Spleen (tissue), 11 donors: ENCODE measurements at regions not wholly inside any gene's neighbourhood (a gene's known extent, or its start where the extent isn't known, plus 50 kb on each side); places are given as distances from the start of the nearest gene placed in this dataset.

Experiments used
- DNase-seq: peaks from one replicate; pipeline ENCODE4 v3.0.0-alpha.2; 2020
- H3K27ac ChIP-seq, 8 donors: fragments of 200-600 bp; sonication (generic) in 7 of 8; 1 replicate in 4 of 8; 2 replicates in 4 of 8; pipeline versions ENCODE4 v1.5.0 to v1.8.0; 2016 to 2021; ENCODE audit warnings: inconsistent platforms in 4 of 8, mild to moderate bottlenecking in 4 of 8, moderate library complexity in 1 of 8
- H3K27me3 ChIP-seq, 7 donors: fragments of 200-600 bp; sonication (generic) in 6 of 7; replicated peaks in 1 of 7; 1 replicate in 4 of 7; 2 replicates in 3 of 7; pipeline versions ENCODE4 v1.5.0 to v1.8.0; 2016 to 2021; ENCODE audit warnings: inconsistent platforms in 3 of 7, mild to moderate bottlenecking in 1 of 7
- H3K36me3 ChIP-seq, 6 donors: fragments of 200-600 bp; sonication (generic) in 5 of 6; 1 replicate in 4 of 6; 2 replicates in 2 of 6; pipeline versions ENCODE4 v1.5.0 to v1.8.0; 2016 to 2021; ENCODE audit warnings: inconsistent platforms in 2 of 6
- H3K4me1 ChIP-seq, 6 donors: fragments of 200-600 bp; sonication (generic) in 5 of 6; 1 replicate in 3 of 6; 2 replicates in 3 of 6; pipeline versions ENCODE4 v1.5.0 to v1.8.0; 2016 to 2021; ENCODE audit warnings: inconsistent platforms in 3 of 6
- H3K4me3 ChIP-seq, 8 donors: fragments of 200-600 bp; sonication (generic) in 7 of 8; 1 replicate in 4 of 8; 2 replicates in 4 of 8; pipeline versions ENCODE4 v1.5.0 to v1.8.0; 2016 to 2021; ENCODE audit warnings: inconsistent platforms in 4 of 8, mild to moderate bottlenecking in 4 of 8, moderate library complexity in 2 of 8
- H3K9me3 ChIP-seq, 8 donors: fragments of 200-600 bp; sonication (generic) in 7 of 8; 1 replicate in 4 of 8; 2 replicates in 4 of 8; pipeline versions ENCODE4 v1.5.0 to v1.8.0; 2016 to 2021; ENCODE audit warnings: inconsistent platforms in 4 of 8
- CTCF ChIP-seq, 11 experiments: fragments of 200-600 bp in 7 of 11; fragments of 450-650 bp in 4 of 11; sonication (generic) in 4 of 11; IDR thresholded peaks in 8 of 11; conservative IDR thresholded peaks in 3 of 11; 1 replicate in 7 of 11; 2 replicates in 4 of 11; pipeline versions ENCODE4 v1.4.0 to v1.8.0; 2016 to 2021; ENCODE audit warnings: antibody characterized with exemption in 11 of 11, inconsistent platforms in 4 of 11, mild to moderate bottlenecking in 1 of 11
- POLR2A ChIP-seq, 3 donors: fragments of 450-650 bp; IDR thresholded peaks; one replicate each; pipeline ENCODE4 v1.5.1; 2017; ENCODE audit warnings: antibody characterized with exemption in 3 of 3, mild to moderate bottlenecking in 1 of 3
- POLR2AphosphoS5 ChIP-seq, 3 donors: sonication (generic); formaldehyde crosslinking; IDR thresholded peaks; one replicate each; pipeline ENCODE4 v1.5.1; 2017; ENCODE audit warnings: antibody characterized with exemption in 3 of 3
- WGBS, 5 donors: extraction: QIAGEN DNeasy Blood & Tissue Kit in 3 of 5; methylation state at CpG; one replicate each; pipeline versions ENCODE4 v1.1.5 to v1.1.7; 2013 to 2018; 5-methylcytosine and 5-hydroxymethylcytosine counted together
- intact Hi-C: fragments of 100-400 bp; cut with DNase I; formaldehyde crosslinking; loops from one replicate; pipeline ENCODE4 v1.15.0; 2023; ENCODE audit warnings: low total_unique reads
- donor health status: healthy with polysubstance abuse.
- donor health status: DM: no; HTN: no; CAD: no; lungs with moderate emphysema.
- donor health status: DM: no; HTN: no; CAD: no.
- donor health status: Bipolar disorder and iron deficiency.
- donor health status: healthy.
- donor health status: DM: no; HTN: no; CAD: no.
- donor health status: DM: yes; HTN: yes; CAD: no.

- Histone ChIP-seq H3K27ac (no peak overlapping the region), H3K36me3 (no peaks in the 10 kb centered on the region), H3K27me3 (peaks cover 0 to 35% (median 0%) of the 10 kb centered on the region in 7 donors), H3K4me1 (no peaks in the 10 kb centered on the region), H3K4me3 (no peak overlapping the region), H3K9me3 (peaks cover 0 to 6% (median under 1%) of the 10 kb centered on the region in 8 donors)
- no peak for DNase-seq
- TF ChIP-seq CTCF (IDR thresholded peaks at IDR 0.05 in 8 of 11, conservative IDR thresholded peaks at IDR 0.05 in 3 of 11), result no peak
- intact Hi-C loops, result no loop called here
- 79 to 84% (median 80%) methylated on average over 10 to 11 of the region's 11 CpGs for WGBS, 5 donors
Observed at GRCh38 chr19:32165141-32165540, 180.3 kb upstream of the ZNF507 start.

DNA sequence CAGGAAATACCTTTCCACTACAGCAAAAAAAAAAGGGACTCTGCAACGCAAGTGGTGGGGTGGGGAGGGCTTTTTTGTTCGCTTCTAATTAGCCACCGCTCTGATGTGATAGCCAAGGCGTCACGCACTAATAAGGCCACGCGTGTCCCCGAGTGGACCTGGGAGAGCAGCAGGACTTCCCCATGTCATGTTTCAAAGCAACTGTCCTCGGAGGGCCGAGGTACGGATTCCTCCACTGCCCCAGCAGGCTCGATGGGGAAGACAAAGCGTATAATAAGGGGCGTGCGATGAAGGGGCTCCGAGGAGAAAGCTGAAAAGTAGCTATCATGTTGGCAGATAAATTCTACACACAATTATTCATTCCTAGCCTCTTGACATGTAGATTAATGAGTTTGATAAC lies 179.7 kb upstream of the ZNF507 start:
- no peak for DNase-seq
- 72 to 83% (median 79%) methylated on average over 16 of the region's 16 CpGs for WGBS, 5 donors
- TF ChIP-seq POLR2AphosphoS5 (IDR thresholded peaks at IDR 0.05), result no peak
- TF ChIP-seq POLR2A (IDR thresholded peaks at IDR 0.05), result no peak
- no peak for TF ChIP-seq CTCF (IDR thresholded peaks at IDR 0.05 in 8 of 11, conservative IDR thresholded peaks at IDR 0.05 in 3 of 11)
- Histone ChIP-seq H3K9me3 (peaks cover 0 to 5% (median 0%) of the 10 kb centered on the region in 8 donors), H3K4me3 (no peak overlapping the region), H3K4me1 (no peaks in the 10 kb centered on the region), H3K27ac (no peak overlapping the region), H3K36me3 (no peaks in the 10 kb centered on the region), H3K27me3 (peaks cover 0 to 35% (median 0%) of the 10 kb centered on the region in 7 donors)
- intact Hi-C loops, result no loop called here

DNA sequence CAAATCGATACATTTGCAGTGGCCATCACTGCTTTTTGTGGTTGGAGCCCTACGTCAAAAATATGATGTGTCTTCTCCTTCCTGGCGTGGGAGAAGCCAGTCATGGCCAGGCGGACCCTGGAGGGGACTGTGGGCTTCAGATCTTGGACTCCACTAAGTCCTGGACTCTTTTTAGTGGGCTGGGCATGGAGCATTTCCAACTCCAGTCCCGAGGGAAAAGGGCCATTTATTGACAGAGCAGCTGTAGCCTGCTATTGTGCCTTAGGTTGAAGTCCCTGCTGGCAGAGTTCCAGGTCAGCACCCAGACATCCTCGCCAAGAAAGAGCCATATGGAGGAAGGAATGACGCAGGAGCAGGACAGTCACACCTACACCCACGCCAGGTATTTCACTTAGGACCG lies 179.2 kb upstream of the ZNF507 start:
- no peaks in the 10 kb centered on the region for H3K4me1 ChIP-seq
- peaks cover 0 to 2% (median 0%) of the 10 kb centered on the region in 8 donors for H3K9me3 ChIP-seq
- H3K36me3 ChIP-seq, result no peaks in the 10 kb centered on the region
- H3K4me3 ChIP-seq, result no peak overlapping the region
- peaks cover 0 to 35% (median 0%) of the 10 kb centered on the region in 7 donors for H3K27me3 ChIP-seq
- DNase-seq, result no peak
- no peak overlapping the region for H3K27ac ChIP-seq
- intact Hi-C loops, result no loop called here
- TF ChIP-seq POLR2A (IDR thresholded peaks at IDR 0.05) (no peak), CTCF (IDR thresholded peaks at IDR 0.05 in 8 of 11, conservative IDR thresholded peaks at IDR 0.05 in 3 of 11) (no peak), POLR2AphosphoS5 (IDR thresholded peaks at IDR 0.05) (no peak)
- WGBS, 5 donors, result 72 to 77% (median 74%) methylated on average over 9 of the region's 9 CpGs

GRCh38 chr19:32168111-32168510 lies 177.3 kb upstream of the ZNF507 start:
- DNase-seq, result no peak
- Histone ChIP-seq H3K27ac (no peak overlapping the region), H3K9me3 (no peaks in the 10 kb centered on the region), H3K27me3 (peaks cover 0 to 35% (median 0%) of the 10 kb centered on the region in 7 donors), H3K4me1 (no peaks in the 10 kb centered on the region), H3K4me3 (no peak overlapping the region), H3K36me3 (no peaks in the 10 kb centered on the region)
- TF ChIP-seq CTCF (IDR thresholded peaks at IDR 0.05 in 8 of 11, conservative IDR thresholded peaks at IDR 0.05 in 3 of 11) (no peak), POLR2AphosphoS5 (IDR thresholded peaks at IDR 0.05) (no peak), POLR2A (IDR thresholded peaks at IDR 0.05) (no peak)
- WGBS, 5 donors, result 72 to 77% (median 75%) methylated on average over 4 of the region's 4 CpGs
- intact Hi-C loops, result no loop called here
